HG02943 (cell line): ENCODE measurements at regions not wholly inside any gene's neighbourhood (a gene's known extent, or its start where the extent isn't known, plus 50 kb on each side); places are given as distances from the start of the nearest gene placed in this dataset.
"Not testable (repeated sequence)": the region's sequence is repeated elsewhere in the genome, so short reads cannot be mapped to it uniquely, and the experiment has no call there.

Experiments
- ATAC-seq: cut with Tn5 transposase; IDR thresholded peaks from one replicate; pipeline ENCODE4 v1.9.1; 2021; ENCODE audit warnings: mild to moderate bottlenecking, low read depth, moderate library complexity; ENCODE audit not compliant: unreplicated experiment

GRCh38 chr9:129561594-129562281 is 59.2 kb downstream of the C9orf50 start:
- no peak for ATAC-seq

DNA sequence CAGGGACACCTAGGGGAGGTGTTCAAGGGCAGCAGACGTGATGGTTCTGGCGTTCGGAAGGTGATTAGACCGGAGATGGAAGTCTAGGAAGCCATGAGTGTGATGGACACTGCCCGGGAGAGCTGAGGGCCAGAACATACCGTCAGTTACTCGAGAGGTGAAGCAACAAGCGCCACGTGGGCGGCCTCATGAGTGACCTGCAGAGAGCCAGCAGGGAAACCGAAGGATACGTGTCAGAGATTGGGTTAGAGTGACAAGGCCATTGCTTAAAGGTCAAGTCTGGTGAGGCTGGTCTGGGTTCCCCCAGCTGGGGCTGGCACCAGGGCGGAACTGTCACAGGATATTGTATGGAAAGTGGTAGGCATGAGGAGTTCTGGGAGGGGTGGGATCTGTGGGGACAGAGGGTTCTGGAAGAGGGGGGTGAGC is 60.0 kb downstream of the C9orf50 start:
- ATAC-seq: no peak

- no peak for ATAC-seq
Measured at GRCh38 chr9:129559506-129559881, 61.4 kb downstream of the C9orf50 start.

DNA sequence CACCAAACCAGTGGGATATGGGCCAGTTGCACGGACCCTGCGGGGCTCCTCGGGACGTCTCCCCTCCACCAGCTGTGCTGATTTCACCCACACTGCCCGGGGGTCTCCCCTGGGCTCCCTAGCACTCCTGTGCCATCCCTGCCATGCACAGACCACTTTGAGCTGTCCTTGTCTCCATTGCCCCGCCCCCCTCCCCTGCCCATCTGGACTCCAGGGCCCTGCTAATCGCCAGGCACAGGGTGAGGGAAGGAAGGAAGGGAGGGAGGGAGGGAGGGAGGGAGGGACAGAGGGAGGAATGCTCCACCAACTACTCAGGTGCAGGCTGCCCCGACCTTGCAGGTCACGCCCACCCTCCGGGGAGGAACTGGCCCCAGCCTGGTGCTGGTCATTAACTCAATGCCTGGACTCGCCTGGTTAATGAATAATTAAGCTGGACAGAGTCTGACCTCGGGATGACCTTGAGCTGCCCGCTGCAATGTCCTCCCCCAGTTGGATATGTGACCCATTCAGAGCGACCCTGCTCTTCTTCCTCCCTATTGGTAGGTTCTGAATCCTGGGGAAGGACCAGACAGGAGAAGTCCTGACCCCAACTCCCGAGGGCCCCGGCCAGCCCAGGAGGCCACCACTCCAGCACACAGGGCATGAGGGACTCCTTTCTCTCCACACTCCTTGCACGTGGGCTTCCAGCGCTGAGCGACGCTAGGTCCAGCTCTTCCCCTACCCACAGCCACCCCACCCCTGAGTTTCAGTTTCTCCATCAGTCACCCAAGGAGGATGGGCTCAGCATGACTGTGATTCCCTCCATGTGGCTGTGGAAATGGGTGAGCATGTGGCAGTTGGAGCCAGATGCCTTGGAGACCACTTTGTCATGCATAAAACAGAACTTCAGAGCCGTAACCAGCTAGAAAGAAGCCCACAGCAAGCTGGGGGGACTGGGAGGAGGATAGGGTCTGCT is 62.1 kb downstream of the C9orf50 start:
- no peak for ATAC-seq

DNA sequence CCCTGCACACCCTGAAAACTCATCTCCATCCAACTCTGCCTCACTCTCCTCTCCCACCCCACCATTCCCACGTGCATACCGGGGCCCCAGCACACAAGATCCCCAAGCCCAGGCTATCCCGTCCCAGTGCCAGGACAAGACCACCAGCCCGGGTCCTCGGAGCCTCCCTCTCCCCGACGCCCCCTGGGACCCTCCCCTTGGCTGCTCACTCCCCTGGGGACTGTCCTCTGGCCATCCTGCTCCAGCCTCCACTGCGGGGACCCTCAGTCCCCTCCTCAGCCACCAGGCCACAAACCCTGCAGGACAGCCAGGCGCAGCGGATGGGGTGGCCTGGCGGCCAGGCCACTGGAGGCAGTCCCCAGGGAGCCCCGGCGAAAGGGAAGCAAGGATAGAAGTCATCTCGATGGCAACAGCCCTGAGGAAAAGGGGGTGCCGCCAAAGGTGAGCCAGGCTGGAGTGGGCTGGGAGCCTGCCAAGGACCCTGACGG is 62.8 kb downstream of the C9orf50 start:
- ATAC-seq: no peak

GRCh38 chr9:129557192-129558036 is 63.5 kb downstream of the C9orf50 start:
- ATAC-seq: no peak

DNA sequence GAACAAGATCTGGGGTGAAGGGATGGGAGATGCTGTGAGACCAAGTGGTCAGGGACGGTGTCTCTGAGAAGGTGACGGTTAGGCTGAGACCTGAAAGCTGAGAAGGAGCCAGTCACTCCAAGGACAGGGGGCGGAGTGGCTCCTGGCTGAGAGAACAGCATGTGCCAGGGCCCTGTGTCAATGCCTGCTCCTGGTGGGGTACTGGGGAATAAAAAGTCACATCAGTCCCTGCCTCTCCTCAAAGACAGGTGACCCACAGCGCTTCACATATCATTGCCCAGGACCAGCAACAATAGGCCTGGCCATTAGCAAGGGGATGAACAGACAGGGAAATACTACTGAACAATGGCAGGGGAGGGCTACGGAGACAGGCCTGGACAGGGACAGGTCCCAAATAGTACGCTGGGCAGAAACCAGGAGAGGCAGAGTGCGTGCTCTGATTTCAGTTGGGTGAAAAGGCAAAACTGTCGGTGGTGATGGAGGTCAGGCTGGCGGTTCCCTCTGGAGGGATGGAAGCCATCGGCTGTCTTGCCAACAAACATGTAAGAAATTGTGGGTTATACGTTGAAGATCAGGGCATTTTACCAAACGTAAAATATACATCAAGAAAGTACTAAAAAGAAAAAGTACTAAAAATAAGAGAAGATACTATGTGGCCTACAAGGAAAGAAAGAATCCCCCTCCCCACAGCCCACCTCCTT is 64.3 kb downstream of the C9orf50 start:
- ATAC-seq: no peak

GRCh38 chr9:129555512-129556215 is 65.2 kb downstream of the C9orf50 start:
- ATAC-seq: no peak

DNA sequence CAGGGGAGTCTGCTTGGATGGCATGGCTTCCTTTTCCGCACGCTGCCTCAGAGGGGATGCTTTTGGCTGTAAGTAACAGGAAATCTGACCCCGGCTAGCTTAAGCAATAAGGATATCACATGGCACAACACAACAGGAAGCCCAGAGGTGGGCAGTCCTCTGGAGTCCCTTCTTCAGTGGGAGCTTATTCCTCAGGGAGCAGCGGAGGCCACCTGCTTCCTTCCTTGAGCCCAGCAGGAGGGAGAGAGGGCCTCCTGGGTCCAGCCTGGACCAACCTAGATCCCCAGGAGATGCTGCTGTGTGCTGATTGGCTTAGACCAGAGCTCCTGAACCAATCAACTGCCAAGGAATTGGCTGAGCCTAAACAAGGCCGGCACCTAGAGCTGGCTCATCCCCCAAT is 66.3 kb downstream of the C9orf50 start:
- ATAC-seq: no peak

DNA sequence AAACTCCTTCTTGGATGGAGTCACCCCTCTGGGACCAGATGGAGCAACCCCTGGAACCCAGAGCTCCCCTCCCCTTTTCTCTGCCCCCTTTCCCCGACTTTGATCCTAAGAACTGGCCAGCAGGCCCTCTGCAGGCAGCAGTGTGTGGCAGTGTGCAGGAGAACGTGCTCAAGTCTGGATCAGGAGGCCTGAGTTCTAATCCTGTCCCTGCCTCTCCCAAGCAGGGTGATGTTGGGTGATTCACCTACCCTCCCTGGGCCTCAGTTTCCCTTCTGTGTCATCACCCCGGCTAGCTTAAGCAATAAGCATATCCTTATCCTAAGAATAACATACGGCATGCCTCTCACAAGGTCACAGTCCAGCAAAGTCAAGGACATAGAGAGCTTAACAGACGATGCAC is 67.6 kb downstream of the C9orf50 start:
- no peak for ATAC-seq

DNA sequence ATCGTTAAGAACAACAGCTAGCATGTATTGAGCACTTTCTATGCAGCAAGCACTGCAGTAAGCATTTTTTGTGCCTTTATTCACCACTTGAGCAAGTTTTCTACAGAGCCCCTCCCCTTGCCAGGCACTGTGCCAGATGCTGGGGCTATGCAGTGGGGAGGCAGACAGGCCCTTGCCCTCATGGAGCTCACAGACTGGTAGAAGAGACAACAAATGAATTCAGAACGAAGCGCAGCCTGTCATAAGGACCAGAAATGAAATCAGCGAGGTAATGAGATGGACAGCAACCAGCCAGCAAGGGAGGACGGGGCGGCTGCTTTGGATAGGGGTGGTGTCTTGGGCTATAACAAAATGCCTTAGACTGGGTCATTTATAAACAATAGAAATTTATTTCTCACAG is 68.8 kb downstream of the C9orf50 start:
- no peak for ATAC-seq

DNA sequence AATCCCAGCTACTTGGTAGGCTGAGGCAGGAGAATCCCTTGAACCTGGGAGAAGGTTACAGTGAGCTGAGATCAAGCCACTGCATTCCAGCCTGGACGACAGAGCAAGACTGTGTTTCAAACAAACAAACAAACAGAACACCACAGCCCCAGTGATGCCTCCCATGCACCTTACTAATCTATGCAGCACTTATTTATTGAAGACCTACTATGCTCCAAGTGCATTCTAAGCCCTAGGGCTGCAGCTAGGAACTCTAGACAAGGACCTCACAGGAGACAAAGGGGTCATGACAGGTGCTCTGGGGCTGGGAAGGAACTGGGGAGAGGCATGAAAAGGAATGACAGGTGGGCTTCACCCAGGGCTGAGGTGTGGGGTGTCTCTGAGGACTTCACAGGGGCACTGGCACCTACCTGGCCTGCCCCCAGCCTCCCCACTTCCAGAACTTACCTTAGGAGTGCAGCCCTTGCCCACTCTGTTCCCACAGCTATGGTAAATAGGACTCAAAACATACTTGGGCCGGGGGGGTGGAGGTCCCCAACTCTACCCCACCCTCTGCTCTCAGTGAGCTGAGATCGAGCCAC is 69.4 kb downstream of the C9orf50 start:
- ATAC-seq: no peak

DNA sequence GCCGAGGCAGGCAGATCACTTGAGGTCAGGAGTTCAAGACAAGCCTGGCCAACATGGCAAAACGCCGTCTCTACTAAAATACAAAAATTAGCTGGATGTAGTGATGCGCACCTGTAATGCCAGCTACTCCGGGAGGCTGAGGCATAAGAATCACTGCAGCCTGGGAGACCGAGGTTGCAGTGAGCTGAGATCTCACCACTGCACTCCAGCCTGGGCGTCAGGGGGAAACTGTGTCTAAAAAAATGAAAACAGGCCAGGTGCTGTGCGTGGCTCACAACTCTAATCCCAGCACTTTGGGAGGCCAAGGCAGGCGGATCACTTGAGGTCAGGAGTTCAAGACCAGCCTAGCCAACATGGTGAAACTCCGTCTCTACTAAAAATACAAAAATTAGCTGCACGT is 69.9 kb downstream of the C9orf50 start:
- not testable (repeated sequence) for ATAC-seq

GRCh38 chr9:129550199-129550839 is 70.6 kb downstream of the C9orf50 start:
- ATAC-seq: no peak

DNA sequence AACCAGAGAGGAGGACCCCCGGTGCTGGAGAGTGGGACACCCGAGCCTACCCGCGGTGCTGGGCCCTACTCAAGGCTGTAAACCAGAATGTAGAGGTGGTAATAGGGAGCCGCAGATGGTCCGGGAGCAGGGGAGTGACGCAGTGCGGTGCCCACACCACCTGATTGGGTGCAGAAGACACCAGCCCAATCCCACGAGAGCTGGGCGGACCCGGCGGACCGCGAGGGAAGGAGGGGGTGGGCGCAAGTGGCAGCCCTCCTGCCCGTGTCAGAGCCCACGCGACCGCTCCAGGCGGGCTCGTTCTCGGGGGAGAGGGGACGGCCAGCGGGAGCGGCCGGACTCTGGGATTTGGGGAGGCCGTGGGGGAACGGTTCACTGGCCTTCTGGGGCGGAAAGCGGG is 71.2 kb downstream of the C9orf50 start:
- no peak for ATAC-seq

- no peak for ATAC-seq
Measured at GRCh38 chr9:129549139-129549538, 71.8 kb downstream of the C9orf50 start.

- ATAC-seq: no peak
Measured at GRCh38 chr9:129548571-129549135, 72.2 kb downstream of the C9orf50 start.

- ATAC-seq: no peak
Measured at GRCh38 chr9:129547869-129548570, 72.9 kb downstream of the C9orf50 start.
